ENCODE measurements at regions not wholly inside any gene's neighbourhood (a gene's known extent, or its start where the extent isn't known, plus 50 kb on each side); places are given as distances from the start of the nearest gene placed in this dataset.

DNA sequence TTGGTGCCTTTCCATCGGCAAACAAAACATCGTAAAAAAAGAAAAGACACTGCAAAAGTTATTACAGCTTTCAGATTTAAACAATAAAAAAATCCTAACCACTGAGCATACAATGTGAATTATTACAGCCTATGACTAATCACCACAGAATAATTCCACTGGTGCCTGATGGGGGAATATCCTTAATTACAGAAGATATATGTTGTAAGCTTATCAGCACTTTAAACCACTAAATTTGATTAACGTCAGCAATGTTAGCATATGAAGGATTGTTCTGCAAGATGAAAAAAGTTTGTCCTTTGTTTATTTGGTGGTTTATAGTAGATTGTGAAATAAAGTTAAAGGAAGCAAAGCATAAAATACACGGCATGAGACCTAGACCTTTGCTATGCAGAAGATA, 210.2 kb upstream of the ADAMTS3 start:
- TF ChIP-seq, protein P1, sequence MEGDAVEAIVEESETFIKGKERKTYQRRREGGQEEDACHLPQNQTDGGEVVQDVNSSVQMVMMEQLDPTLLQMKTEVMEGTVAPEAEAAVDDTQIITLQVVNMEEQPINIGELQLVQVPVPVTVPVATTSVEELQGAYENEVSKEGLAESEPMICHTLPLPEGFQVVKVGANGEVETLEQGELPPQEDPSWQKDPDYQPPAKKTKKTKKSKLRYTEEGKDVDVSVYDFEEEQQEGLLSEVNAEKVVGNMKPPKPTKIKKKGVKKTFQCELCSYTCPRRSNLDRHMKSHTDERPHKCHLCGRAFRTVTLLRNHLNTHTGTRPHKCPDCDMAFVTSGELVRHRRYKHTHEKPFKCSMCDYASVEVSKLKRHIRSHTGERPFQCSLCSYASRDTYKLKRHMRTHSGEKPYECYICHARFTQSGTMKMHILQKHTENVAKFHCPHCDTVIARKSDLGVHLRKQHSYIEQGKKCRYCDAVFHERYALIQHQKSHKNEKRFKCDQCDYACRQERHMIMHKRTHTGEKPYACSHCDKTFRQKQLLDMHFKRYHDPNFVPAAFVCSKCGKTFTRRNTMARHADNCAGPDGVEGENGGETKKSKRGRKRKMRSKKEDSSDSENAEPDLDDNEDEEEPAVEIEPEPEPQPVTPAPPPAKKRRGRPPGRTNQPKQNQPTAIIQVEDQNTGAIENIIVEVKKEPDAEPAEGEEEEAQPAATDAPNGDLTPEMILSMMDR (conservative IDR thresholded peaks at IDR 0.05; ENCODE audit: low read depth, low read length) = no peak
- TF ChIP-seq EZH2 (IDR thresholded peaks at IDR 0.05; ENCODE audit: borderline replicate concordance, low read depth, low read length, poor library complexity, severe bottlenecking) = no peak
